ENCODE measurements at regions not wholly inside any gene's neighbourhood (a gene's known extent, or its start where the extent isn't known, plus 50 kb on each side); places are given as distances from the start of the nearest gene placed in this dataset.

DNA sequence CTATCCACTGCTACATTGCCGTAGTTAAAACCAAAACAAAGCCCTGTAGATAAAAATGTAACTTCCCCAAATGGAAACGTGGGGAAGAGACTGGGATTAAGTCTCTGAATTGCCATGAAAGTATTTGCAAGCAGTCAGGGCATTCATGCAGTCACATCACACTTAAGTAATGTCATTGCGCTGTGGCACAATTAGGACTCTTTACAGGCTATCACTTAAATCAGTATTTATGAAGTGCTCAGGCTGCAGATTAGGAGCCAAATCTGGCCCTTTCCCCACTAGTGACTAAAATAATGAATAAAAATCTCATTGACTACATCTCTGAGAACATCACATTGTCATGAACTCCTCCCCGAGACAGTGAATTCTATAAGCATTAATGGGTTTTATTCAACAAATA is 300.9 kb downstream of the ICOS start:
- no peaks in the 10 kb centered on the region for H3K36me3 ChIP-seq (ENCODE audit: control insufficient read depth, insufficient read depth, low read length)
- H4K20me1 ChIP-seq (ENCODE audit: control insufficient read depth, extremely low read depth, insufficient read depth, low read length): no peaks in the 10 kb centered on the region
- H3K4me3 ChIP-seq (replicated peaks in 1 of 4; ENCODE audit: control extremely low read depth in 1 of 4, insufficient read depth in 1 of 4, low read depth in 3 of 4, low read length in 4 of 4): no peak overlapping the region
- no peaks in the 10 kb centered on the region for H3K4me1 ChIP-seq (ENCODE audit: control insufficient read depth, extremely low read depth, insufficient read depth, low read length)
- H2AFZ ChIP-seq (ENCODE audit: low read length): no peak overlapping the region
- H3K79me2 ChIP-seq (ENCODE audit: control insufficient read depth, insufficient read depth, low read length): no peaks in the 10 kb centered on the region
- H3K9me3 ChIP-seq (ENCODE audit: control insufficient read depth, insufficient read depth, low read depth, low read length): no peaks in the 10 kb centered on the region
- no peak overlapping the region for H3K9ac ChIP-seq (ENCODE audit: insufficient read depth, low read length)
- no peak for DNase-seq (ENCODE audit: low read depth in 2 of 2)
- no peaks in the 10 kb centered on the region for H3K27me3 ChIP-seq (ENCODE audit: control insufficient read depth, insufficient read depth, low read length)
- TF ChIP-seq, protein P1, sequence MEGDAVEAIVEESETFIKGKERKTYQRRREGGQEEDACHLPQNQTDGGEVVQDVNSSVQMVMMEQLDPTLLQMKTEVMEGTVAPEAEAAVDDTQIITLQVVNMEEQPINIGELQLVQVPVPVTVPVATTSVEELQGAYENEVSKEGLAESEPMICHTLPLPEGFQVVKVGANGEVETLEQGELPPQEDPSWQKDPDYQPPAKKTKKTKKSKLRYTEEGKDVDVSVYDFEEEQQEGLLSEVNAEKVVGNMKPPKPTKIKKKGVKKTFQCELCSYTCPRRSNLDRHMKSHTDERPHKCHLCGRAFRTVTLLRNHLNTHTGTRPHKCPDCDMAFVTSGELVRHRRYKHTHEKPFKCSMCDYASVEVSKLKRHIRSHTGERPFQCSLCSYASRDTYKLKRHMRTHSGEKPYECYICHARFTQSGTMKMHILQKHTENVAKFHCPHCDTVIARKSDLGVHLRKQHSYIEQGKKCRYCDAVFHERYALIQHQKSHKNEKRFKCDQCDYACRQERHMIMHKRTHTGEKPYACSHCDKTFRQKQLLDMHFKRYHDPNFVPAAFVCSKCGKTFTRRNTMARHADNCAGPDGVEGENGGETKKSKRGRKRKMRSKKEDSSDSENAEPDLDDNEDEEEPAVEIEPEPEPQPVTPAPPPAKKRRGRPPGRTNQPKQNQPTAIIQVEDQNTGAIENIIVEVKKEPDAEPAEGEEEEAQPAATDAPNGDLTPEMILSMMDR (conservative IDR thresholded peaks at IDR 0.05 in 1 of 2, IDR thresholded peaks at IDR 0.05 in 1 of 2; ENCODE audit: low read depth in 1 of 2, low read length in 2 of 2): no peak
- TF ChIP-seq EZH2 (IDR thresholded peaks at IDR 0.05; ENCODE audit: low read length, missing control alignments): no peak
- H3K27ac ChIP-seq (ENCODE audit: insufficient read depth, low read length): no peak overlapping the region
- H3K4me2 ChIP-seq (ENCODE audit: extremely low read depth, insufficient read depth, low read length): no peak overlapping the region

DNA sequence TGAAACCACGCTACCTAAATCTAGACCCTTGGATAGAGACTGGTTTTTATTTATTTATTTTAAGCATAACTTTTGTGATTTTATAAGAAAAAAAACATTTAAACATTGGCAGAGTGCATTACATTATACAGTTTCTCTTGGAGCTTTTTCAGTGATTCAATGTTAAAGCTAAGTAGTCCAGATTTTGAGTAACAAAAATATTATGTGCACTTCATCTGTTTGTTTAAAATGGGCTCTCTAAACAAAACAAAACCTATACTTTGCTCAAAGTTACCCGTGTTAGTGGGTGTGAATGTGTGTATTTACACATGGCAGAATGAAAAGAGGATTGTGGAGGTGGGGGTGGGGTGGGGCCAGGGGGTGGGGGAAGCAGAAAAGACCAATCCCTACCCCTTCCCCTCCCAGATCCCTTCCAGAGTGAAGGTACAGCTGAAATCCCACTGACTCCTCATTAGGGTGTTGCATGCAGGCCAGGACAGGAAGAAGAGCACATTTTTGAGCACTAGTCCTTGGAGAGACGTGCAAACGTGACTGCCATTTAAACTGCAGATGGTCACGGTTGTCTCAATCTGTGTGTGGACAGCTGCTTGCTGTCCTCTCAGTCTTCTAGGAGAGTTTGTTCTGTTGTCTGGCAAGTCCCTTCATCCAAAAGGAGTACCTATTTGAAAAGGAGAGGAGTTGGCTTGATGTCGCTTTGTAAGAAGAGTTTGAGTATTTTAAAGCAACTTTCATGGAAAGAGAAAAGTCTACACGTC is 303.0 kb downstream of the ICOS start:
- H3K27me3 ChIP-seq (ENCODE audit: control insufficient read depth, insufficient read depth, low read length): no peaks in the 10 kb centered on the region
- no peak overlapping the region for H3K27ac ChIP-seq (ENCODE audit: insufficient read depth, low read length)
- DNase-seq (ENCODE audit: low read depth in 2 of 2): no peak
- H2AFZ ChIP-seq (ENCODE audit: low read length): no peak overlapping the region
- no peak for TF ChIP-seq EZH2 (IDR thresholded peaks at IDR 0.05; ENCODE audit: low read length, missing control alignments)
- TF ChIP-seq, protein P1 (conservative IDR thresholded peaks at IDR 0.05 in 1 of 2, IDR thresholded peaks at IDR 0.05 in 1 of 2; ENCODE audit: low read depth in 1 of 2, low read length in 2 of 2): no peak
- H3K79me2 ChIP-seq (ENCODE audit: control insufficient read depth, insufficient read depth, low read length): no peaks in the 10 kb centered on the region
- H3K4me1 ChIP-seq (ENCODE audit: control insufficient read depth, extremely low read depth, insufficient read depth, low read length): no peaks in the 10 kb centered on the region
- H3K9ac ChIP-seq (ENCODE audit: insufficient read depth, low read length): no peak overlapping the region
- no peaks in the 10 kb centered on the region for H4K20me1 ChIP-seq (ENCODE audit: control insufficient read depth, extremely low read depth, insufficient read depth, low read length)
- H3K36me3 ChIP-seq (ENCODE audit: control insufficient read depth, insufficient read depth, low read length): no peaks in the 10 kb centered on the region
- no peak overlapping the region for H3K4me2 ChIP-seq (ENCODE audit: extremely low read depth, insufficient read depth, low read length)
- no peak overlapping the region for H3K4me3 ChIP-seq (replicated peaks in 1 of 4; ENCODE audit: control extremely low read depth in 1 of 4, insufficient read depth in 1 of 4, low read depth in 3 of 4, low read length in 4 of 4)
- no peaks in the 10 kb centered on the region for H3K9me3 ChIP-seq (ENCODE audit: control insufficient read depth, insufficient read depth, low read depth, low read length)

DNA sequence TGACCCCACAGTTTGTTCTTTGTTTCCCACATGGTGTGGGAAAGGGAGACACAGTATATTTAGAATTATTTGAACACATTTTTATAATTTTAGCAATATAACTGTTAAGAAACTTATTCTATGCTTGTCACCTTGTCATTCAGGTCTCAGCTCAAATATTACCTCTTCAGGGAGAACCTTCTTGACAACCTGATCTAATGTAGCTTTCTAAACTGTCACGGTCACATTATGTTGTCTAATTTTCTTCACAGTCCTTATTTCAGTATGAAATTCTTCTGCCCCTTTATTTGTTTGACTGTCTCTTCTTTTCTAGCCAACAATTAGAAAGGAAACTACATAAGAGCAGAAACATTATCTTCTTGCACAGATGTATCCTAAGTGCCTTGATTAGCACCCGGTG is 304.3 kb upstream of the PARD3B start:
- Histone ChIP-seq H3K27me3 (ENCODE audit: control insufficient read depth, insufficient read depth, low read length) (no peaks in the 10 kb centered on the region), H4K20me1 (ENCODE audit: control insufficient read depth, extremely low read depth, insufficient read depth, low read length) (no peaks in the 10 kb centered on the region), H3K4me1 (ENCODE audit: control insufficient read depth, extremely low read depth, insufficient read depth, low read length) (no peaks in the 10 kb centered on the region), H3K9me3 (ENCODE audit: control insufficient read depth, insufficient read depth, low read depth, low read length) (no peaks in the 10 kb centered on the region), H3K36me3 (ENCODE audit: control insufficient read depth, insufficient read depth, low read length) (no peaks in the 10 kb centered on the region), H3K4me2 (ENCODE audit: extremely low read depth, insufficient read depth, low read length) (no peak overlapping the region), H2AFZ (ENCODE audit: low read length) (no peak overlapping the region), H3K79me2 (ENCODE audit: control insufficient read depth, insufficient read depth, low read length) (no peaks in the 10 kb centered on the region), H3K27ac (ENCODE audit: insufficient read depth, low read length) (no peak overlapping the region), H3K4me3 (replicated peaks in 1 of 4; ENCODE audit: control extremely low read depth in 1 of 4, insufficient read depth in 1 of 4, low read depth in 3 of 4, low read length in 4 of 4) (no peak overlapping the region), H3K9ac (ENCODE audit: insufficient read depth, low read length) (no peak overlapping the region)
- TF ChIP-seq, protein P1 (conservative IDR thresholded peaks at IDR 0.05 in 1 of 2, IDR thresholded peaks at IDR 0.05 in 1 of 2; ENCODE audit: low read depth in 1 of 2, low read length in 2 of 2): no peak
- TF ChIP-seq EZH2 (IDR thresholded peaks at IDR 0.05; ENCODE audit: low read length, missing control alignments): no peak
- DNase-seq (ENCODE audit: low read depth in 2 of 2): no peak
